Esophagus squamous epithelium (tissue), 5 donors: ENCODE measurements at regions not wholly inside any gene's neighbourhood (a gene's known extent, or its start where the extent isn't known, plus 50 kb on each side); places are given as distances from the start of the nearest gene placed in this dataset.

ENCODE experiments used
- DNase-seq: peaks from one replicate; lab custom pipeline; 2025; lab: John Stamatoyannopoulos, UW
- H3K27ac ChIP-seq, 4 donors: fragments of 200-600 bp; sonication (generic); one replicate each; pipeline ENCODE4 v1.5.1; 2016 to 2019; ENCODE audit warnings: mild to moderate bottlenecking in 1 of 4
- H3K27me3 ChIP-seq, 4 donors: fragments of 200-600 bp; sonication (generic); 1 replicate in 3 of 4; 2 replicates in 1 of 4; pipeline versions ENCODE4 v1.5.1 to v1.6.0; 2017 to 2021; ENCODE audit warnings: antibody characterized with exemption in 1 of 4
- H3K36me3 ChIP-seq, 3 donors: fragments of 200-600 bp; sonication (generic); one replicate each; pipeline ENCODE4 v1.5.1; 2016 to 2019
- H3K4me1 ChIP-seq, 3 donors: fragments of 200-600 bp; sonication (generic); one replicate each; pipeline ENCODE4 v1.5.1; 2017 to 2019
- H3K4me3 ChIP-seq, 4 donors: fragments of 200-600 bp; sonication (generic); 1 replicate in 3 of 4; 2 replicates in 1 of 4; pipeline ENCODE4 v1.5.1; 2016 to 2019; ENCODE audit warnings: mild to moderate bottlenecking in 2 of 4, moderate library complexity in 1 of 4
- H3K9me3 ChIP-seq, 3 donors: fragments of 200-600 bp; sonication (generic); one replicate each; pipeline ENCODE4 v1.5.1; 2016 to 2019
- POLR2A ChIP-seq, 4 donors: fragments of 450-650 bp; IDR thresholded peaks; one replicate each; pipeline ENCODE4 v1.6.1; 2017; ENCODE audit warnings: antibody characterized with exemption in 4 of 4, mild to moderate bottlenecking in 4 of 4, moderate library complexity in 3 of 4
- whole genome bisulfite sequencing, 2 donors: methylation state at CpG; one replicate each; pipeline ENCODE4 v1.1.5; 2018; 5-methylcytosine and 5-hydroxymethylcytosine counted together
- intact Hi-C: fragments of 100-400 bp; cut with DNase I; formaldehyde crosslinking; loops from one replicate; pipeline ENCODE4 v1.15.0; 2022
- TF ChIP-seq, protein P1 (sequence below), 6 experiments: fragments of 450-650 bp in 4 of 6; fragments of 200-600 bp in 2 of 6; sonication (generic) in 2 of 6; IDR thresholded peaks; one replicate each; pipeline ENCODE4 v1.5.1; 2016 to 2019; ENCODE audit warnings: antibody characterized with exemption in 6 of 6, mild to moderate bottlenecking in 4 of 6, moderate library complexity in 4 of 6
- donor health status: DM: yes; HTN: yes; CAD: no.

DNA sequence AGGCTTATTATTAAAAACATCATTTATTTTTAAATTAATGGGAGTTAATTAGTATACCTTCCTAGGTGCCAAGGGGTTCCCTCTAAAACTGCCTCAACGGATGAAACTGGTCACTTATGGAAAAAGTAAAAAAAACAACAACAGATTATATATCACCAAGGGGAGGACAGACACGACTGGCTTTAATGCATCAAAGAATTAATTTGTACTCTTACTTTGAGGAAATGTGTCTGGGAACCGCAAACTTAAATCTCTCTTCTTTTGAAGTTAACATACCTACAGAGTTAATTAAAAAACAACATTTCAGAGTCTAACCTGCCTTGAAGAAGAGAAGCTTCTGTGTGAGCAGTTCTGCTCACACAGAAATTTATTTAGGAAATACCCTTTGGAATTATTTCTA lies 354.6 kb downstream of the LRRC70 start:
- Histone ChIP-seq H3K27ac (no peak overlapping the region), H3K36me3 (no peaks in the 10 kb centered on the region), H3K9me3 (no peaks in the 10 kb centered on the region), H3K4me3 (no peak overlapping the region), H3K4me1 (no peaks in the 10 kb centered on the region), H3K27me3 (no peaks in the 10 kb centered on the region)
- intact Hi-C loops: no loop called here
- no peak for DNase-seq
- TF ChIP-seq POLR2A (IDR thresholded peaks at IDR 0.05): no peak
- TF ChIP-seq, protein P1, sequence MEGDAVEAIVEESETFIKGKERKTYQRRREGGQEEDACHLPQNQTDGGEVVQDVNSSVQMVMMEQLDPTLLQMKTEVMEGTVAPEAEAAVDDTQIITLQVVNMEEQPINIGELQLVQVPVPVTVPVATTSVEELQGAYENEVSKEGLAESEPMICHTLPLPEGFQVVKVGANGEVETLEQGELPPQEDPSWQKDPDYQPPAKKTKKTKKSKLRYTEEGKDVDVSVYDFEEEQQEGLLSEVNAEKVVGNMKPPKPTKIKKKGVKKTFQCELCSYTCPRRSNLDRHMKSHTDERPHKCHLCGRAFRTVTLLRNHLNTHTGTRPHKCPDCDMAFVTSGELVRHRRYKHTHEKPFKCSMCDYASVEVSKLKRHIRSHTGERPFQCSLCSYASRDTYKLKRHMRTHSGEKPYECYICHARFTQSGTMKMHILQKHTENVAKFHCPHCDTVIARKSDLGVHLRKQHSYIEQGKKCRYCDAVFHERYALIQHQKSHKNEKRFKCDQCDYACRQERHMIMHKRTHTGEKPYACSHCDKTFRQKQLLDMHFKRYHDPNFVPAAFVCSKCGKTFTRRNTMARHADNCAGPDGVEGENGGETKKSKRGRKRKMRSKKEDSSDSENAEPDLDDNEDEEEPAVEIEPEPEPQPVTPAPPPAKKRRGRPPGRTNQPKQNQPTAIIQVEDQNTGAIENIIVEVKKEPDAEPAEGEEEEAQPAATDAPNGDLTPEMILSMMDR (IDR thresholded peaks at IDR 0.05): no peak
- WGBS, 2 donors: 53 to 64% methylated on average over 3 of the region's 3 CpGs

DNA sequence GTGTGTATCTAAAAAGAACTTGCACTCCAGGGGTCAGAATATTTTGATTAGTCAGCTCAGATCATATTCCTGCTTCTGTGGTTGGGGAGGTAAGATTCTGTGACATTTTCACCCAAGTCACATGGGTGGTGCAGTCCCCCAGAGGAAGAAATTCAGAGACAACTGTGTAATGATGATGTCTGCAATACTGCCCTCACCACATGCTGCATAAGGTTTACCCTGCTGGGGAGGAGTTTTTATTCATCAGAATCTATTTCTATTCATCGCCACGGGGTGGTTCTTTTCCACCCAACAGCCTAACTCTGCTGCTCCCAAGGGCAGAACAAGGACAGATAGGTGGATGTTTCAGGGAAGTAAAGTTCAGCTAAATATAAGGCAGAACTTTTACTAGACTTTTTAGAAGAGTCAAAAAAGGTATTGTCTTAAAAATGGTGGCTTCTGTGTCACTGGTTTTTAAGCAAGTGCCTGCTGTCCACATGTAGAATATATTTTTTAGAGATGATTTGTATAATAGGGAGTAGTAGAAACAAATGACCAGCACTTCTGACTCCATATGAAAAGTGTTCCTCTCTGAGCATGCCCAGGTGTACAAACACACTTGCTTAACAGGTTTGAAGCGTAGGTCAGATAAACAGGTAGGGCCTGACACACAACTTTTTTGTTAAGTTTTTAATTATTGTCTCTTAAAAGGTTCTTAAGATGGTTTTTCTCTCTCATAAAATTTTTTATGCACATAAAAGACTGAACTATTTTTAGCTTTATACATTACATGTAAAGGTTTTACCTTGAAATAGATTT lies 352.7 kb downstream of the LRRC70 start:
- intact Hi-C loops: no loop called here
- Histone ChIP-seq H3K27ac (no peak overlapping the region), H3K4me3 (no peak overlapping the region), H3K4me1 (no peaks in the 10 kb centered on the region), H3K27me3 (no peaks in the 10 kb centered on the region), H3K36me3 (no peaks in the 10 kb centered on the region), H3K9me3 (no peaks in the 10 kb centered on the region)
- no peak for DNase-seq
- WGBS, 2 donors: 42 to 56% methylated on average over 3 of the region's 3 CpGs
- no peak for TF ChIP-seq POLR2A (IDR thresholded peaks at IDR 0.05)
- TF ChIP-seq, protein P1 (IDR thresholded peaks at IDR 0.05): no peak

DNA sequence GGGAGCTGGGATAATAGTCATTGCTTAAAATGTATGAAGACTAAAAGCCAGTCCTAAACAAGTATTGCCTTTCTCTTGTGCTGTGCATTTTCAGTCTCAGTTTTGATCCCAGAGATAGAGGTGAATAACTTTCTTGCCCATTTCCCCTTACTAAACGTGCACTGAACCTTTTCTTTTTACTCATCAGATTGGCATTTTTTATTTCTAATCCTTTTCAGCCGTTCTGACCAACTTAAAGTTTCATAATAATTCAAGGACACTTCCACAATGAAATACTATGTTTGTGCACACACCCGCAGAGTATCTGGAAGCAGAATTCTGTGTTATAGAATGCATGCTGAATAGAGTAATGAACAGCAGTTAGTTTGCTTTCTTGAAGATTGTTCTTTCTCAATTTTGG lies 343.6 kb downstream of the LRRC70 start:
- DNase-seq: no peak
- TF ChIP-seq, protein P1 (IDR thresholded peaks at IDR 0.05): no peak
- no peak for TF ChIP-seq POLR2A (IDR thresholded peaks at IDR 0.05)
- Histone ChIP-seq H3K4me3 (no peak overlapping the region), H3K27me3 (no peaks in the 10 kb centered on the region), H3K36me3 (no peaks in the 10 kb centered on the region), H3K9me3 (no peaks in the 10 kb centered on the region), H3K4me1 (no peaks in the 10 kb centered on the region), H3K27ac (no peak overlapping the region)
- intact Hi-C loops: no loop called here
- WGBS, 2 donors: 48 to 52% methylated on average over 3 of the region's 3 CpGs

DNA sequence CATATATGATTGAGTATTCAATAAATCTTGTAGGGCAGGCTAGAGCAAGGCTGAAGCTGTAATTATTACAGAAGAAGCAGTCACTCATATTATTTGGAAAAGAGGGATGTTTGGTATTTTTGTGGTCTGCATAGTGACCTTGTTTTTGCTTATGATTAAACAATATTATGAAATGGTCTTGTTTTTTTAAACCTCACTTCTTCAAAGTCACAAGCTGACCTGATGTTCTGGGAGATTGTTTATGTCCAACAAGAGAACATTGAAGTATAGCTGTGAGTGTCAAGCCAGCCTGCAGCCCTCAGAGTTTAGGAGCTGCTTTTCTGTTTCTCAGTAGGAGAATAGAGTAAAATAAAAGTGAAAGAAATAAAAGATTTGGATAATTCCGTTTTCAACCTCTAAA lies 342.2 kb downstream of the LRRC70 start:
- H3K27me3 ChIP-seq: no peaks in the 10 kb centered on the region

GRCh38 chr5:62909326-62909725 lies 330.7 kb downstream of the LRRC70 start:
- H3K27me3 ChIP-seq: no peaks in the 10 kb centered on the region
- intact Hi-C loops: no loop called here
- no peaks in the 10 kb centered on the region for H3K4me1 ChIP-seq
- H3K36me3 ChIP-seq: no peaks in the 10 kb centered on the region
- no peak for DNase-seq
- H3K4me3 ChIP-seq: no peak overlapping the region
- no peaks in the 10 kb centered on the region for H3K9me3 ChIP-seq
- H3K27ac ChIP-seq: no peak overlapping the region
- WGBS, 2 donors: 50 to 52% methylated on average over 1 of the region's 1 CpG
- no peak for TF ChIP-seq POLR2A (IDR thresholded peaks at IDR 0.05)
- TF ChIP-seq, protein P1 (IDR thresholded peaks at IDR 0.05): no peak

More for the DNA sequence above, 342.2 kb downstream of the LRRC70 start:
- intact Hi-C loops: no loop called here
- H3K4me3 ChIP-seq: no peak overlapping the region
- DNase-seq: no peak
- TF ChIP-seq POLR2A (IDR thresholded peaks at IDR 0.05): no peak
- TF ChIP-seq, protein P1 (IDR thresholded peaks at IDR 0.05): no peak
- H3K9me3 ChIP-seq: no peaks in the 10 kb centered on the region
- 37 to 67% methylated on average over 1 of the region's 1 CpG for WGBS, 2 donors
- no peaks in the 10 kb centered on the region for H3K36me3 ChIP-seq
- no peak overlapping the region for H3K27ac ChIP-seq
- no peaks in the 10 kb centered on the region for H3K4me1 ChIP-seq
